Mononuclear cell (primary cell): ENCODE measurements at regions not wholly inside any gene's neighbourhood (a gene's known extent, or its start where the extent isn't known, plus 50 kb on each side); places are given as distances from the start of the nearest gene placed in this dataset.

ENCODE experiments used
- H3K27me3 ChIP-seq: 2 replicates; pipeline ENCODE4 v1.6.0; 2011; ENCODE audit warnings: low read length, control low read depth; ENCODE audit not compliant: insufficient read depth
- H3K4me1 ChIP-seq: 2 replicates; pipeline ENCODE4 v1.5.1; 2011; ENCODE audit warnings: mild to moderate bottlenecking, low read length, control low read depth; ENCODE audit not compliant: insufficient read depth
- H3K4me3 ChIP-seq: 2 replicates; pipeline ENCODE4 v1.5.1; 2011; ENCODE audit warnings: mild to moderate bottlenecking, low read length, moderate library complexity
- H3K9me3 ChIP-seq: 2 replicates; pipeline ENCODE4 v1.5.1; 2011; ENCODE audit warnings: low read depth, mild to moderate bottlenecking, control low read depth, low read length

GRCh38 chr13:33728271-33729037 is 89.5 kb upstream of the RFC3 start:
- Histone ChIP-seq H3K4me1 (peaks cover 55% of the 10 kb centered on the region), H3K27me3 (peaks cover 4% of the 10 kb centered on the region), H3K4me3 (no peak overlapping the region), H3K9me3 (no peaks in the 10 kb centered on the region)

GRCh38 chr13:33730147-33730546 is 87.8 kb upstream of the RFC3 start:
- H3K4me1 ChIP-seq = peaks cover 50% of the 10 kb centered on the region
- no peaks in the 10 kb centered on the region for H3K9me3 ChIP-seq
- H3K27me3 ChIP-seq = no peaks in the 10 kb centered on the region
- H3K4me3 ChIP-seq = no peak overlapping the region

GRCh38 chr13:33730619-33731018 is 87.3 kb upstream of the RFC3 start:
- H3K4me1 ChIP-seq = peaks cover 50% of the 10 kb centered on the region
- H3K27me3 ChIP-seq = no peaks in the 10 kb centered on the region
- no peaks in the 10 kb centered on the region for H3K9me3 ChIP-seq
- H3K4me3 ChIP-seq = no peak overlapping the region

- Histone ChIP-seq H3K4me3 (no peak overlapping the region), H3K27me3 (peaks cover 2% of the 10 kb centered on the region), H3K9me3 (no peaks in the 10 kb centered on the region), H3K4me1 (peaks cover 26% of the 10 kb centered on the region)
Observed at GRCh38 chr13:33735276-33735675, 82.7 kb upstream of the RFC3 start.

- no peaks in the 10 kb centered on the region for H3K9me3 ChIP-seq
- H3K4me1 ChIP-seq = peaks cover 21% of the 10 kb centered on the region
- H3K27me3 ChIP-seq = peaks cover 2% of the 10 kb centered on the region
- no peak overlapping the region for H3K4me3 ChIP-seq
Observed at GRCh38 chr13:33739254-33739653, 78.7 kb upstream of the RFC3 start.

- H3K4me1 ChIP-seq = peaks cover 30% of the 10 kb centered on the region
- H3K4me3 ChIP-seq = no peak overlapping the region
- peaks cover 2% of the 10 kb centered on the region for H3K27me3 ChIP-seq
- H3K9me3 ChIP-seq = no peaks in the 10 kb centered on the region
Observed at GRCh38 chr13:33740134-33740538, 77.8 kb upstream of the RFC3 start.

GRCh38 chr13:33742321-33742720 is 75.6 kb upstream of the RFC3 start:
- Histone ChIP-seq H3K27me3 (peaks cover 2% of the 10 kb centered on the region), H3K4me3 (no peak overlapping the region), H3K4me1 (peaks cover 40% of the 10 kb centered on the region), H3K9me3 (no peaks in the 10 kb centered on the region)

GRCh38 chr13:33743438-33744368 is 74.2 kb upstream of the RFC3 start:
- Histone ChIP-seq H3K4me3 (no peak overlapping the region), H3K27me3 (peaks cover 2% of the 10 kb centered on the region), H3K9me3 (no peaks in the 10 kb centered on the region), H3K4me1 (peaks cover 40% of the 10 kb centered on the region)

GRCh38 chr13:33744589-33745369 is 73.2 kb upstream of the RFC3 start:
- no peaks in the 10 kb centered on the region for H3K27me3 ChIP-seq
- H3K4me3 ChIP-seq = no peak overlapping the region
- H3K9me3 ChIP-seq = no peaks in the 10 kb centered on the region
- H3K4me1 ChIP-seq = peaks cover 35% of the 10 kb centered on the region

- Histone ChIP-seq H3K9me3 (no peaks in the 10 kb centered on the region), H3K4me3 (no peak overlapping the region), H3K27me3 (no peaks in the 10 kb centered on the region)
Observed at GRCh38 chr13:33745370-33746324, 72.3 kb upstream of the RFC3 start.

GRCh38 chr13:33746867-33747266 is 71.1 kb upstream of the RFC3 start:
- H3K9me3 ChIP-seq = no peaks in the 10 kb centered on the region
- peaks cover 34% of the 10 kb centered on the region for H3K4me1 ChIP-seq
- no peaks in the 10 kb centered on the region for H3K27me3 ChIP-seq
- H3K4me3 ChIP-seq = no peak overlapping the region

More at GRCh38 chr13:33745370-33746324, 72.3 kb upstream of the RFC3 start:
- H3K4me1 ChIP-seq = peaks cover 34% of the 10 kb centered on the region

GRCh38 chr13:33751151-33751550 is 66.8 kb upstream of the RFC3 start:
- peaks cover under 1% of the 10 kb centered on the region for H3K4me1 ChIP-seq
- no peak overlapping the region for H3K4me3 ChIP-seq
- no peaks in the 10 kb centered on the region for H3K27me3 ChIP-seq
- H3K9me3 ChIP-seq = no peaks in the 10 kb centered on the region

GRCh38 chr13:33752094-33752493 is 65.9 kb upstream of the RFC3 start:
- Histone ChIP-seq H3K4me3 (no peak overlapping the region), H3K27me3 (no peaks in the 10 kb centered on the region), H3K4me1 (peaks cover 3% of the 10 kb centered on the region), H3K9me3 (no peaks in the 10 kb centered on the region)

GRCh38 chr13:33752597-33752996 is 65.4 kb upstream of the RFC3 start:
- Histone ChIP-seq H3K4me3 (no peak overlapping the region), H3K9me3 (no peaks in the 10 kb centered on the region), H3K27me3 (no peaks in the 10 kb centered on the region), H3K4me1 (peaks cover 4% of the 10 kb centered on the region)
